GM12878 (cell line): ENCODE measurements at regions not wholly inside any gene's neighbourhood (a gene's known extent, or its start where the extent isn't known, plus 50 kb on each side); places are given as distances from the start of the nearest gene placed in this dataset.

Experiments
- ATAC-seq: fragments of 200-7000 bp; cut with Tn5 transposase; 3 replicates; pipeline ENCODE4 v1.9.1; 2020; ENCODE audit warnings: mild to moderate bottlenecking, moderate library complexity
- BruUV-seq: library from RNA; stranded (reverse); fragments of 400-500 nt; replicated peaks from 2 replicates; lab custom pipeline; 2021; lab: Mats Ljungman, UMichigan
- CTCF ChIA-PET: fragments of 300-600 bp; sonication (Branson Sonifier 250); formaldehyde crosslinking; extraction: SDS; loops from one replicate; lab custom pipeline; 2021; ENCODE audit warnings: inconsistent platforms; lab: Yijun Ruan, JAX
- POLR2A ChIA-PET: fragments of 350-600 bp; formaldehyde crosslinking; extraction: SDS; loops from one replicate; lab custom pipeline; 2021; ENCODE audit warnings: inconsistent platforms; lab: Charles Lee
- RAD21 ChIA-PET: fragments of 300-600 bp; sonication (Branson Sonifier 250); formaldehyde crosslinking; loops from one replicate; lab custom pipeline; 2023; ENCODE audit warnings: antibody characterized with exemption; ENCODE audit not compliant: unreplicated experiment; lab: Charles Lee
- SMC1A ChIA-PET: fragments of 300-600 bp; sonication (Branson Sonifier 250); formaldehyde crosslinking; loops from one replicate; lab custom pipeline; 2023; ENCODE audit not compliant: unreplicated experiment, uncharacterized antibody; lab: Charles Lee
- DNase-seq: peaks from one replicate; pipeline ENCODE4 v3.0.0-alpha.2; 2011; ENCODE audit warnings: low read depth, low spot score
- FAIRE-seq: peaks from 3 replicates; lab custom pipeline; 2011; peaks lifted over from hg19 to GRCh38; lab: Jason Lieb, UNC
- H2AFZ ChIP-seq: 2 replicates; pipeline ENCODE4 v1.6.0; 2011; ENCODE audit warnings: low read depth, low read length, control low read depth; ENCODE audit not compliant: control insufficient read depth
- H3K27ac ChIP-seq: 2 replicates; pipeline ENCODE4 v1.5.1; 2011; ENCODE audit warnings: control low read depth; ENCODE audit not compliant: control insufficient read depth, insufficient read depth
- H3K27me3 ChIP-seq, 2 experiments: replicated peaks in 1 of 2; 2 replicates each; pipeline versions ENCODE4 v1.6.0 to v1.6.1; 2011; ENCODE audit warnings: low read length in 1 of 2; ENCODE audit not compliant: control insufficient read depth in 2 of 2, insufficient read depth in 2 of 2
- H3K36me3 ChIP-seq, 2 experiments: 2 replicates each; pipeline ENCODE4 v1.5.1; 2011; ENCODE audit warnings: low read length in 1 of 2; ENCODE audit not compliant: control insufficient read depth in 2 of 2, insufficient read depth in 2 of 2
- H3K4me1 ChIP-seq: 2 replicates; pipeline ENCODE4 v1.6.1; 2011; ENCODE audit warnings: mild to moderate bottlenecking, low read length, moderate library complexity, mixed read lengths; ENCODE audit not compliant: control insufficient read depth, insufficient read depth
- H3K4me2 ChIP-seq: 2 replicates; pipeline ENCODE4 v1.6.0; 2011; ENCODE audit warnings: control low read depth; ENCODE audit not compliant: control insufficient read depth, insufficient read depth
- H3K4me3 ChIP-seq: fragments of 200-600 bp; sonication (generic); 2 replicates; pipeline ENCODE4 v1.5.1; 2016
- H3K79me2 ChIP-seq: 2 replicates; pipeline ENCODE4 v1.6.0; 2011; ENCODE audit warnings: low read length; ENCODE audit not compliant: control insufficient read depth, insufficient read depth
- H3K9ac ChIP-seq: 2 replicates; pipeline ENCODE4 v1.8.0; 2011; ENCODE audit warnings: low read length, control low read depth, mixed read lengths; ENCODE audit not compliant: control insufficient read depth, insufficient read depth
- H3K9me3 ChIP-seq: replicated peaks from 3 replicates; pipeline ENCODE4 v1.5.1; 2011; ENCODE audit warnings: mild to moderate bottlenecking, low read length; ENCODE audit not compliant: control insufficient read depth, insufficient read depth
- H4K20me1 ChIP-seq: 2 replicates; pipeline ENCODE4 v1.6.0; 2011; ENCODE audit not compliant: control insufficient read depth, insufficient read depth
- ASH2L ChIP-seq: fragments of 300-600, 200-600 bp; sonication (generic); IDR thresholded peaks from 2 replicates; pipeline ENCODE4 v1.6.1; 2017; ENCODE audit warnings: low read depth, mild to moderate bottlenecking, borderline replicate concordance
- BCL11A ChIP-seq: IDR thresholded peaks from 2 replicates; pipeline ENCODE4 v1.6.1; 2011; ENCODE audit warnings: low read depth, low read length
- BCL3 ChIP-seq: IDR thresholded peaks from 2 replicates; pipeline ENCODE4 v1.6.1; 2011; ENCODE audit warnings: borderline replicate concordance, low read depth, mild to moderate bottlenecking, moderate library complexity, low read length; ENCODE audit not compliant: insufficient read depth, poor library complexity, severe bottlenecking
- CREB1 ChIP-seq: IDR thresholded peaks from 2 replicates; pipeline ENCODE4 v1.6.1; 2012; ENCODE audit warnings: low read depth, mild to moderate bottlenecking, inconsistent platforms
- CREM ChIP-seq: IDR thresholded peaks from 2 replicates; pipeline ENCODE4 v1.6.1; 2014; ENCODE audit warnings: antibody characterized with exemption, low read depth
- DPF2 ChIP-seq: fragments of 450-650 bp; IDR thresholded peaks from 2 replicates; pipeline ENCODE4 v1.6.1; 2017; ENCODE audit warnings: mild to moderate bottlenecking
- KAT2A ChIP-seq: conservative IDR thresholded peaks from 2 replicates; pipeline ENCODE4 v1.6.1; 2011; ENCODE audit warnings: low read depth, low read length; ENCODE audit not compliant: control insufficient read depth
- MEF2A ChIP-seq: IDR thresholded peaks from 2 replicates; pipeline ENCODE4 v1.6.1; 2011; ENCODE audit warnings: low read depth, mild to moderate bottlenecking, low read length, moderate library complexity; ENCODE audit not compliant: insufficient read depth
- MYB ChIP-seq: fragments of 150-350 bp; IDR thresholded peaks from 2 replicates; pipeline ENCODE4 v1.6.1; 2014; ENCODE audit warnings: mild to moderate bottlenecking, low read depth, low read length, borderline replicate concordance
- NKRF ChIP-seq: fragments of 450-650 bp; conservative IDR thresholded peaks from 2 replicates; pipeline ENCODE4 v1.6.1; 2017; ENCODE audit warnings: mild to moderate bottlenecking, moderate library complexity
- RBBP5 ChIP-seq: fragments of 200-600 bp; sonication (generic); conservative IDR thresholded peaks from 2 replicates; pipeline ENCODE4 v1.6.1; 2016
- SMAD5 ChIP-seq: IDR thresholded peaks from 2 replicates; pipeline ENCODE4 v1.6.1; 2016; ENCODE audit warnings: antibody characterized with exemption, low read depth
- WGBS: methylation state at CpG from one replicate; pipeline ENCODE4 v1.1.6; 2016; ENCODE audit warnings: low lambda C conversion rate; ENCODE audit not compliant: insufficient replicate concordance, insufficient coverage; ENCODE audit errors: missing lambda C conversion rate; 5-methylcytosine and 5-hydroxymethylcytosine counted together
- in situ Hi-C: fragments of 300-500 bp; cut with MboI; formaldehyde crosslinking; loops from 9 replicates; pipeline ENCODE4 v1.14.3; 2018; ENCODE audit warnings: mixed read lengths
- intact Hi-C: fragments of 100-400 bp; cut with micrococcal nuclease; formaldehyde crosslinking; loops from one replicate; pipeline ENCODE4 v1.14.2; 2022; ENCODE audit not compliant: unreplicated experiment
- TF ChIP-seq, protein P1 (sequence below): IDR thresholded peaks from 2 replicates; pipeline ENCODE4 v1.6.1; 2012; ENCODE audit warnings: low read depth, low read length, improper control_type of control experiment
- TF ChIP-seq, protein P2 (sequence below): IDR thresholded peaks from 2 replicates; pipeline ENCODE4 v1.6.1; 2012; ENCODE audit warnings: mild to moderate bottlenecking, low read depth, low read length
- TF ChIP-seq, protein P3 (sequence below): IDR thresholded peaks from 2 replicates; pipeline ENCODE4 v1.6.1; 2011; ENCODE audit warnings: low read depth, low read length, improper control_type of control experiment, borderline replicate concordance

GRCh38 chr12:76156314-76156713 lies 71.8 kb upstream of the NAP1L1 start:
- TF ChIP-seq, protein P1, sequence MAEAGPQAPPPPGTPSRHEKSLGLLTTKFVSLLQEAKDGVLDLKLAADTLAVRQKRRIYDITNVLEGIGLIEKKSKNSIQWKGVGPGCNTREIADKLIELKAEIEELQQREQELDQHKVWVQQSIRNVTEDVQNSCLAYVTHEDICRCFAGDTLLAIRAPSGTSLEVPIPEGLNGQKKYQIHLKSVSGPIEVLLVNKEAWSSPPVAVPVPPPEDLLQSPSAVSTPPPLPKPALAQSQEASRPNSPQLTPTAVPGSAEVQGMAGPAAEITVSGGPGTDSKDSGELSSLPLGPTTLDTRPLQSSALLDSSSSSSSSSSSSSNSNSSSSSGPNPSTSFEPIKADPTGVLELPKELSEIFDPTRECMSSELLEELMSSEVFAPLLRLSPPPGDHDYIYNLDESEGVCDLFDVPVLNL: no peak
- TF ChIP-seq CREB1: no peak
- TF ChIP-seq, protein P2, sequence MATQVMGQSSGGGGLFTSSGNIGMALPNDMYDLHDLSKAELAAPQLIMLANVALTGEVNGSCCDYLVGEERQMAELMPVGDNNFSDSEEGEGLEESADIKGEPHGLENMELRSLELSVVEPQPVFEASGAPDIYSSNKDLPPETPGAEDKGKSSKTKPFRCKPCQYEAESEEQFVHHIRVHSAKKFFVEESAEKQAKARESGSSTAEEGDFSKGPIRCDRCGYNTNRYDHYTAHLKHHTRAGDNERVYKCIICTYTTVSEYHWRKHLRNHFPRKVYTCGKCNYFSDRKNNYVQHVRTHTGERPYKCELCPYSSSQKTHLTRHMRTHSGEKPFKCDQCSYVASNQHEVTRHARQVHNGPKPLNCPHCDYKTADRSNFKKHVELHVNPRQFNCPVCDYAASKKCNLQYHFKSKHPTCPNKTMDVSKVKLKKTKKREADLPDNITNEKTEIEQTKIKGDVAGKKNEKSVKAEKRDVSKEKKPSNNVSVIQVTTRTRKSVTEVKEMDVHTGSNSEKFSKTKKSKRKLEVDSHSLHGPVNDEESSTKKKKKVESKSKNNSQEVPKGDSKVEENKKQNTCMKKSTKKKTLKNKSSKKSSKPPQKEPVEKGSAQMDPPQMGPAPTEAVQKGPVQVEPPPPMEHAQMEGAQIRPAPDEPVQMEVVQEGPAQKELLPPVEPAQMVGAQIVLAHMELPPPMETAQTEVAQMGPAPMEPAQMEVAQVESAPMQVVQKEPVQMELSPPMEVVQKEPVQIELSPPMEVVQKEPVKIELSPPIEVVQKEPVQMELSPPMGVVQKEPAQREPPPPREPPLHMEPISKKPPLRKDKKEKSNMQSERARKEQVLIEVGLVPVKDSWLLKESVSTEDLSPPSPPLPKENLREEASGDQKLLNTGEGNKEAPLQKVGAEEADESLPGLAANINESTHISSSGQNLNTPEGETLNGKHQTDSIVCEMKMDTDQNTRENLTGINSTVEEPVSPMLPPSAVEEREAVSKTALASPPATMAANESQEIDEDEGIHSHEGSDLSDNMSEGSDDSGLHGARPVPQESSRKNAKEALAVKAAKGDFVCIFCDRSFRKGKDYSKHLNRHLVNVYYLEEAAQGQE: no peak
- no peak for TF ChIP-seq BCL3
- TF ChIP-seq, protein P3, sequence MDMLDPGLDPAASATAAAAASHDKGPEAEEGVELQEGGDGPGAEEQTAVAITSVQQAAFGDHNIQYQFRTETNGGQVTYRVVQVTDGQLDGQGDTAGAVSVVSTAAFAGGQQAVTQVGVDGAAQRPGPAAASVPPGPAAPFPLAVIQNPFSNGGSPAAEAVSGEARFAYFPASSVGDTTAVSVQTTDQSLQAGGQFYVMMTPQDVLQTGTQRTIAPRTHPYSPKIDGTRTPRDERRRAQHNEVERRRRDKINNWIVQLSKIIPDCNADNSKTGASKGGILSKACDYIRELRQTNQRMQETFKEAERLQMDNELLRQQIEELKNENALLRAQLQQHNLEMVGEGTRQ: no peak
- no peak for TF ChIP-seq DPF2
- TF ChIP-seq MEF2A: no peak
- TF ChIP-seq SMAD5: no peak
- TF ChIP-seq CREM: no peak
- TF ChIP-seq NKRF: no peak
- TF ChIP-seq RBBP5: no peak
- no peak for TF ChIP-seq BCL11A
- TF ChIP-seq KAT2A: no peak
- TF ChIP-seq MYB: no peak
- TF ChIP-seq ASH2L: no peak
- CTCF ChIA-PET: interaction anchor here (0.7 to 2.0 kb wide), 6 partner anchors 12 to 1090 kb away, joined by 3 to 5 read pairs (median 4); no protein-coding TSS in a partner anchor
- Histone ChIP-seq H3K27me3 (no peaks in the 10 kb centered on the region), H3K9me3 (peaks cover 3% of the 10 kb centered on the region; the same call in 2 of the 3 replicates), H3K9ac (no peak overlapping the region), H4K20me1 (no peaks in the 10 kb centered on the region), H3K79me2 (no peaks in the 10 kb centered on the region), H3K4me2 (no peak overlapping the region), H2AFZ (no peak overlapping the region), H3K36me3 (no peaks in the 10 kb centered on the region), H3K27ac (no peak overlapping the region), H3K4me1 (peaks cover 17% of the 10 kb centered on the region), H3K4me3 (no peak overlapping the region)
- POLR2A ChIA-PET: no interaction called here
- SMC1A ChIA-PET: interaction anchor here (0.5 to 2.6 kb wide), 6 partner anchors 13 to 161 kb away, joined by 3 to 20 read pairs (median 3); no protein-coding TSS in a partner anchor
- RAD21 ChIA-PET: interaction anchor here (1.4 to 1.6 kb wide), 2 partner anchors 16 kb away, joined by 3 read pairs; no protein-coding TSS in a partner anchor
- WGBS: 95% methylated on average over 1 of the region's 1 CpG
- no TSS peak for BruUV-seq
- ATAC-seq: no peak
- in situ Hi-C loops: loop anchor here (5.0 kb wide), 1 partner anchor 69 kb away; no protein-coding TSS in a partner anchor
- no peak for FAIRE-seq
- DNase-seq: no peak
- intact Hi-C loops: loop anchor here (5.0 to 10.0 kb wide), 3 partner anchors 301 to 822 kb away; partner anchors contain the start of genes CAPS2, GLIPR1L1 and OSBPL8
